Common myeloid progenitor, CD34-positive (primary cell): ENCODE measurements at regions not wholly inside any gene's neighbourhood (a gene's known extent, or its start where the extent isn't known, plus 50 kb on each side); places are given as distances from the start of the nearest gene placed in this dataset.

Source experiments
- CTCF ChIA-PET: fragments of 350-600 bp; sonication (Branson Sonifier 250); formaldehyde crosslinking; loops from one replicate; lab custom pipeline; 2021; ENCODE audit warnings: antibody characterized with exemption; lab: Charles Lee
- POLR2A ChIA-PET: fragments of 350-600 bp; sonication (Branson Sonifier 250); formaldehyde crosslinking; loops from one replicate; lab custom pipeline; 2021; ENCODE audit warnings: antibody characterized with exemption; lab: Charles Lee
- DNase-seq, 3 donors: peaks; one replicate each; pipeline versions ENCODE4 v3.0.0 to v3.0.0-alpha.2; 2013
- H3K27ac ChIP-seq, 2 experiments: 1 replicate in 1 of 2; 2 replicates in 1 of 2; pipeline ENCODE4 v1.7.0; 2013; ENCODE audit warnings: inconsistent platforms in 2 of 2, low read length in 2 of 2, mild to moderate bottlenecking in 2 of 2, low read depth in 1 of 2, moderate library complexity in 1 of 2; ENCODE audit not compliant: severe bottlenecking in 2 of 2, insufficient read depth in 1 of 2, poor library complexity in 1 of 2
- H3K27me3 ChIP-seq, 5 experiments: replicated peaks in 2 of 5; 1 replicate in 3 of 5; 2 replicates in 2 of 5; pipeline versions ENCODE4 v1.6.1 to v1.7.0; 2013; ENCODE audit warnings: low read length in 4 of 5, mild to moderate bottlenecking in 2 of 5, moderate library complexity in 2 of 5, inconsistent platforms in 1 of 5; ENCODE audit not compliant: insufficient read depth in 5 of 5, control insufficient read depth in 4 of 5
- H3K36me3 ChIP-seq, 4 experiments: 1 replicate in 2 of 4; 2 replicates in 2 of 4; pipeline versions ENCODE4 v1.6.1 to v1.7.0; 2013; ENCODE audit warnings: low read length in 3 of 4, control low read depth in 1 of 4, mild to moderate bottlenecking in 1 of 4; ENCODE audit not compliant: control insufficient read depth in 4 of 4, insufficient read depth in 4 of 4
- H3K4me1 ChIP-seq, 4 experiments: 1 replicate in 3 of 4; 2 replicates in 1 of 4; pipeline versions ENCODE4 v1.6.1 to v1.7.1; 2013; ENCODE audit warnings: low read length in 3 of 4, mild to moderate bottlenecking in 3 of 4, control low read depth in 1 of 4, inconsistent platforms in 1 of 4, moderate library complexity in 1 of 4; ENCODE audit not compliant: control insufficient read depth in 4 of 4, insufficient read depth in 4 of 4; ENCODE audit errors: control extremely low read depth in 1 of 4
- H3K4me3 ChIP-seq, 7 experiments: 1 replicate in 4 of 7; 2 replicates in 3 of 7; pipeline versions ENCODE4 v1.5.1 to v1.7.0; 2013; ENCODE audit warnings: mild to moderate bottlenecking in 7 of 7, low read length in 6 of 7, moderate library complexity in 6 of 7, inconsistent platforms in 2 of 7, low read depth in 2 of 7, control low read depth in 1 of 7; ENCODE audit not compliant: insufficient read depth in 4 of 7, control insufficient read depth in 1 of 7; ENCODE audit errors: extremely low read depth in 1 of 7
- H3K9me3 ChIP-seq, 5 experiments: 1 replicate in 4 of 5; 2 replicates in 1 of 5; pipeline versions ENCODE4 v1.6.1 to v1.7.1; 2013; ENCODE audit warnings: low read length in 4 of 5, mild to moderate bottlenecking in 2 of 5, inconsistent platforms in 1 of 5, low read depth in 1 of 5, moderate library complexity in 1 of 5; ENCODE audit not compliant: control insufficient read depth in 4 of 5, insufficient read depth in 2 of 5; ENCODE audit errors: control extremely low read depth in 1 of 5
- WGBS: methylation state at CpG from one replicate; pipeline ENCODE4 v1.1.5; 2013; ENCODE audit not compliant: insufficient coverage; 5-methylcytosine and 5-hydroxymethylcytosine counted together

DNA sequence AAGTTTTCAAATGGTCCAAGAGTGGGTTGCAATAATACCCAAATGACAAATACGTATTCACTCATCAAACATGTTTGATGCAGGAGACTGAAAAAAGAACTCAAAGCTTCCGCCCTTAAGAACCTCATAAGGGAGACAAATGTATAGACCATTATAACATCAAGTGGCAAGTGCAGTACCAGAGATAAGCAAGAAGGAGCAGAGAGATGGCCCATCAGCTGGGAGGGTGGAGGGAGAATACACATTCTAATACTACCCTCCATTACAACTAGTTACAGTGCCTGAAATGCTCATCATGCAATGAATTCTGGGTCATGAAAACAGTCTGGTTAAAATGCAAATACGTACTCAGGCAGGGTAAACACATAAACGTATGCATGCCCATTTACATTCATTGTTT, 304.0 kb downstream of the SHQ1 start:
- ChIA-PET CTCF (interaction anchor here (1.7 kb wide), 1 partner anchor 18 kb away, joined by 4 read pairs; no protein-coding TSS in a partner anchor), POLR2A (interaction anchor here (0.6 kb wide), 1 partner anchor 109 kb away, joined by 5 read pairs; no protein-coding TSS in a partner anchor)
- Histone ChIP-seq H3K36me3 (no peaks in the 10 kb centered on the region), H3K27me3 (no peaks in the 10 kb centered on the region), H3K27ac (no peak overlapping the region), H3K9me3 (peaks cover 0 to 7% (median 5%) of the 10 kb centered on the region in 5 experiments), H3K4me1 (peaks cover 6 to 9% (median 8%) of the 10 kb centered on the region in 4 experiments), H3K4me3 (no peak overlapping the region)
- DNase-seq: no peak
- WGBS: 92% methylated on average over 2 of the region's 4 CpGs

DNA sequence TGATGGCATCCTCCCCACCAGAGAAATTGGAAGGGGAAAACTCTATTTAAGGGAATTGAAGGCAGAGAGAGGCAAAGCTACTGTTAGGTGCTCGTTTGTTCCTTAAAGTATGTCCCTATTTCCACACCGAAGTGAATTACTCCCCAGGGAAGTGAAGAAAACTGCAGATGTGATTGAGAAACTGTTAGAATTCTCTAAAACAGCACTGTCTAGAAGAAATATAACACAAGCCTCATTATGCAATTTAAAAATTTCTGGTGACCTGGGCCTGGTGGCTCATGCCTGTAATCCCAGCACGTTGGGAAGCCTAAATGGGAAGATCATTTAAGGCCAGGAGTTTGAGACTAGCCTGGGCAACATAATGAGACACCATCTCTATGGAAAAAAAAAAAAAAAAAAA, 305.0 kb downstream of the SHQ1 start:
- no peak overlapping the region for H3K27ac ChIP-seq
- no peaks in the 10 kb centered on the region for H3K36me3 ChIP-seq
- no peak for DNase-seq
- WGBS: no CpG with 5 or more reads among the region's 3 CpGs
- no peaks in the 10 kb centered on the region for H3K27me3 ChIP-seq
- ChIA-PET POLR2A (interaction anchor here (0.6 kb wide), 1 partner anchor 256 kb away, joined by 3 read pairs; no protein-coding TSS in a partner anchor), CTCF (interaction anchor here (1.7 kb wide), 1 partner anchor 17 kb away, joined by 4 read pairs; no protein-coding TSS in a partner anchor)
- peaks cover 0 to 2% (median 0%) of the 10 kb centered on the region in 4 experiments for H3K4me1 ChIP-seq
- H3K4me3 ChIP-seq: no peak overlapping the region
- peaks cover 0 to 7% (median 5%) of the 10 kb centered on the region in 5 experiments for H3K9me3 ChIP-seq

DNA sequence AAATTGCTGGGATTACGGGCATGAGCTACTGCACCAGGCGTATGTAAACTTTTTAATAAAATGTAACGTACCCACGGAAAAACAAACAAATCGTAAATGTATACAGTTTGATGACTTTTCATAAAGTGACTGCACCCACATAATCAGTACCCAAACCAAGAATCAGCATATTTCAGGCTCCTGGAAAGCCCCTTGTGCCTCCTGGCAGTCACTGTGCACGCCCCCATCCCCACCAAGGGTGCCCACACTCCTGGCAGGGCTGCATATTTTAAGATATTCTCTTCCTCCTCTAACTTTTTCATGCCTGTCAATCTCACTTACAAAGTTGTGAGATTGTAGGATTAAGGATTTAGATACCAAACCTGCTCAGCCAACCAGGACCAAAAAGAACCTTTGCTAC, 305.5 kb downstream of the SHQ1 start:
- no peak overlapping the region for H3K4me3 ChIP-seq
- peaks cover 0 to 3% (median 0%) of the 10 kb centered on the region in 4 experiments for H3K4me1 ChIP-seq
- ChIA-PET POLR2A (no interaction called here), CTCF (interaction anchor here (1.1 kb wide), 1 partner anchor 9 kb away, joined by 4 read pairs; no protein-coding TSS in a partner anchor)
- no peak overlapping the region for H3K27ac ChIP-seq
- no peaks in the 10 kb centered on the region for H3K27me3 ChIP-seq
- H3K9me3 ChIP-seq: peaks cover 0 to 7% (median 5%) of the 10 kb centered on the region in 5 experiments
- WGBS: 100% methylated on average over 4 of the region's 6 CpGs
- H3K36me3 ChIP-seq: no peaks in the 10 kb centered on the region
- DNase-seq: no peak

DNA sequence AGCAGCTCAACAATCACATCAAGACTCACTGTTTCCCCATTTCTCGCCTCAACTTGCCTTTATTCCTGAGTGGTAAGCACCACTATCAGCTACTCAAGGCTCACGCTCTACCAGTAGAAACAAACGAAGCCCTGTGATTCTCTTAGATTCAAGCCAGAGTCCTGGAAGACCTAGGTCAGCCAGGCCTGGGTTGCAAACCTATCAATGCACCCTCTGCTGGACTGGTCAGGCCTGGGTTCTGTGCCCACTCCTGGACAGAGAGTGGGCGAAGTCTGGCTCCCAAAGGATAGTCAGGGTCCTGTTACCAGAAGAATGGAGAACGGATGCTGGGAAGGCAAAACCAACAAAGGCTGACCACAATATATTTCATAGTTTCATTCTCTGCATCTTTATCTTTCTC, 308.4 kb downstream of the SHQ1 start:
- Histone ChIP-seq H3K4me3 (no peak overlapping the region), H3K9me3 (peaks cover 0 to 7% (median 5%) of the 10 kb centered on the region in 5 experiments), H3K27ac (no peak overlapping the region), H3K27me3 (no peaks in the 10 kb centered on the region), H3K36me3 (no peaks in the 10 kb centered on the region), H3K4me1 (peaks cover 0 to 13% (median 5%) of the 10 kb centered on the region in 4 experiments)
- CTCF ChIA-PET: interaction anchor here (0.7 to 1.6 kb wide), 4 partner anchors 13 to 448 kb away, joined by 3 to 5 read pairs (median 3); no protein-coding TSS in a partner anchor
- 87% methylated on average over 4 of the region's 5 CpGs for WGBS
- POLR2A ChIA-PET: no interaction called here
- peak in 1 of 3 donors; percentile 21 for DNase-seq

DNA sequence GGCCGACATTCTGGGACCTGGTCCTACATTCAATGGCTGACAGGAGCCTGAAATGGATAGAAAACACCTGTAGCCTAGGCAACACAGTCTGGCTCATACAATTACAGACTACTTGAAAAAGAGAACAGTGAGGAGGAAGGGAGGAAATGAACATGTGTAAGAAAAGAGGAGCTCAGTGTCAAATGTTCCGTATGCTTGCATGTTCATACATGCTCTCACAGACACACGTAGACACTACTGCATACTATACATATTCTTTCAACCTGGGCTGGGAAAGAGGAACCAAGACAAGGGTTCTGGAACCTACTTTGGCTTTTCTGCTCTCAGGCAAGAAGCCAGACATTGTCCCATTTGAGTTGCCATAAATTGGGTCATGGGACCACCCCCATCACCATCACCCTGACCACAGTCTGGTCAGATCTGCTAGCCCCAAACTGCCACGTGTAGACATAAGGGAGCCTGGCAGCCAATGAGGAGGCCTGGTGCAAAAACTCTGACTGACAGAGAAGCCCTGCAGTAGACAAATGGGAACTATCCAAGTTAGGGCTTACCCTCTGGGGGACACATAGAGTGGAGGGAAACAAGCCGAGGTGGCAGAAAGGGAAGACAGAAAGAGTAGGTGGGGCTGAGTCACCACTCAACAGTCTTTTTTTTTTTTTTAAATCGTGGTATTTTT, 310.0 kb downstream of the SHQ1 start:
- POLR2A ChIA-PET: no interaction called here
- no peaks in the 10 kb centered on the region for H3K27me3 ChIP-seq
- no peaks in the 10 kb centered on the region for H3K36me3 ChIP-seq
- CTCF ChIA-PET: interaction anchor here (0.7 to 1.5 kb wide), 6 partner anchors 10 to 231 kb away, joined by 3 to 5 read pairs (median 3); no protein-coding TSS in a partner anchor
- no peak overlapping the region for H3K4me3 ChIP-seq
- DNase-seq: peak in 2 of 3 donors; percentile 72 to 81
- 78% methylated on average over 3 of the region's 6 CpGs for WGBS
- H3K27ac ChIP-seq: no peak overlapping the region
- peaks cover 0 to 7% (median 5%) of the 10 kb centered on the region in 5 experiments for H3K9me3 ChIP-seq
- H3K4me1 ChIP-seq: peaks cover 0 to 18% (median 9%) of the 10 kb centered on the region in 4 experiments

DNA sequence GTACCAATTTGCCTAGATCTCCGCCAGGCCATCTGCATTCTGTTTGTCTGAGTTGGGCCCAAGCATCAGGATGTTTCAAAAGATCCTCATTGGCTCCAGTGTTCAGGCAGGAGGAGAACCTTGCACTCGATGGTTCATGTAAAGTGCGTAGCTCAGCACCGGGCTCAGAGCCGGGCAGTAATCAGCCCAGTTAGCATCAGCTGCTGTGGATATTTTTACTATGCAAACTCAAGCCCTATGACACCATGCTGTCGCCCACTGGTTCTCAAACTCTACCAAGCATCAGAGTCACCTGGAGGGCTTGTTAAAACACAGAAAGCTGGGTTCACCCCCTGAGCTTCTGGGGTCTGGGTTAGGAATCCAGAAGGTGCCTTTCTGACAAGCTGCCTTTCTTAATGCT, 310.8 kb downstream of the SHQ1 start:
- CTCF ChIA-PET: interaction anchor here (1.4 kb wide), 1 partner anchor 128 kb away, joined by 3 read pairs; no protein-coding TSS in a partner anchor
- H3K36me3 ChIP-seq: no peaks in the 10 kb centered on the region
- 98% methylated on average over 5 of the region's 6 CpGs for WGBS
- POLR2A ChIA-PET: no interaction called here
- no peak for DNase-seq
- H3K4me3 ChIP-seq: no peak overlapping the region
- peaks cover 0 to 7% (median 5%) of the 10 kb centered on the region in 5 experiments for H3K9me3 ChIP-seq
- no peak overlapping the region for H3K27ac ChIP-seq
- H3K4me1 ChIP-seq: peaks cover 0 to 20% (median 10%) of the 10 kb centered on the region in 4 experiments
- H3K27me3 ChIP-seq: no peaks in the 10 kb centered on the region

DNA sequence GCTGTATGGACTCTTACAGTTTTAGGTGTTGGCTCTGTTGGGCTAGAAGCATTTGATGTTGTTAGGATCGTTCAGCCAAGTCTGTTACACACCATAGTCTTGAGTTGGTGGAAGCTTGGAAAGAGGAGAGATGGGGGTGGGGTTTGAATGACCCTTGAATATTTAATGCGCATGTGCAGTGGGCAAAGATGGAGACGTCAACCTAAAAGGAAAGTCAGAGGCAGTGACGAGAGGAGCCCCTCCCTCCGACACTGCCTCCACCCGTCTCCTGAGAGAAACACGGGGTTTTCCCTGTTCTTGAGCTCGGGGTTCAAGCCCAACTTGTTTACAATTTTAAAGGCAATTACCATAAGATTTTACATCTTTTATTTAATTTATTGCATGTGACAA, 311.4 kb downstream of the SHQ1 start:
- no peak for DNase-seq
- WGBS: 98% methylated on average over 6 of the region's 8 CpGs
- no peak overlapping the region for H3K27ac ChIP-seq
- ChIA-PET POLR2A (no interaction called here), CTCF (interaction anchor here (0.5 to 1.0 kb wide), 4 partner anchors 13 to 229 kb away, joined by 3 to 4 read pairs (median 3); no protein-coding TSS in a partner anchor)
- no peak overlapping the region for H3K4me3 ChIP-seq
- H3K36me3 ChIP-seq: no peaks in the 10 kb centered on the region
- no peaks in the 10 kb centered on the region for H3K27me3 ChIP-seq
- peaks cover 0 to 20% (median 10%) of the 10 kb centered on the region in 4 experiments for H3K4me1 ChIP-seq
- H3K9me3 ChIP-seq: peaks cover 0 to 7% (median 5%) of the 10 kb centered on the region in 5 experiments
